ENCODE measurements at regions not wholly inside any gene's neighbourhood (a gene's known extent, or its start where the extent isn't known, plus 50 kb on each side); places are given as distances from the start of the nearest gene placed in this dataset.

DNA sequence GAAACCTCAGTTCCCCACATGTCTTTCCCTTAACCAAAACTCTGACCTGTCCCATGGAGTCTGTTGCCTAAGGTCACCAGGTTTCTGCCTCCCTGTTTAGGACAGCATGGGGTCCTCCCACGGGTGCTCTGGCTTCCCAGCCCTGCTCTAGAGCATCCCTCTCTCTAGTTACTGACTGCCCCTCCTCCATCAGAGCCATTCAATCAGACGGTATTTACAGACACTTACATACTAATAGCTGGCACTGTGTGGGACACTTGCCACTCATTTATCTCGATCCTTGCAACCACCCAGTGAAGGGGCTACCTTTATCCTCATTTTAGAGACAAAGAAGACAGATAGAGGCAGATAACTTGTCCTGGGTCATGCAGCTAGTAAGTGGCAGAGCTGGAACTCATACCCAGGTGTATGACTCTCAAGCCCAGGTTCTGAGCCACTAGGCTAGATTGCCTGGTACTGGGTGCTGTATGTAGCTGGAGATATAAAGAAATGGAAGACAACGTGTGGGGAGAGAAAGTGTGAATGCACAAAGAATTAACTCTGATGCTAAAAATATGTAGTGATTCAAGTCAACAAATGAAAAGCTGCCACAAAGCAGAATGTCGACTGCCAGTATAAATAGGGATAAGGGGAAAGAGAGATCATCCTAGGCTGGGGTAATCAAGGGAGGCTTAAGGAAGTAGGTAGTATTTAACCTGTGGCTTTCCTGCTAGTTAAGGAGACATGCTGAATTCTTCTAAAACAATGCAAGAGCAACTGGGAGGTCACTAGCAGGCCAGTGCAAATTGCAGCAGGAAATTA, 52.5 kb upstream of the PDE8B start:
- DNase-seq (ENCODE audit: low read depth), result peak; percentile 45
- TF ChIP-seq, protein P1, sequence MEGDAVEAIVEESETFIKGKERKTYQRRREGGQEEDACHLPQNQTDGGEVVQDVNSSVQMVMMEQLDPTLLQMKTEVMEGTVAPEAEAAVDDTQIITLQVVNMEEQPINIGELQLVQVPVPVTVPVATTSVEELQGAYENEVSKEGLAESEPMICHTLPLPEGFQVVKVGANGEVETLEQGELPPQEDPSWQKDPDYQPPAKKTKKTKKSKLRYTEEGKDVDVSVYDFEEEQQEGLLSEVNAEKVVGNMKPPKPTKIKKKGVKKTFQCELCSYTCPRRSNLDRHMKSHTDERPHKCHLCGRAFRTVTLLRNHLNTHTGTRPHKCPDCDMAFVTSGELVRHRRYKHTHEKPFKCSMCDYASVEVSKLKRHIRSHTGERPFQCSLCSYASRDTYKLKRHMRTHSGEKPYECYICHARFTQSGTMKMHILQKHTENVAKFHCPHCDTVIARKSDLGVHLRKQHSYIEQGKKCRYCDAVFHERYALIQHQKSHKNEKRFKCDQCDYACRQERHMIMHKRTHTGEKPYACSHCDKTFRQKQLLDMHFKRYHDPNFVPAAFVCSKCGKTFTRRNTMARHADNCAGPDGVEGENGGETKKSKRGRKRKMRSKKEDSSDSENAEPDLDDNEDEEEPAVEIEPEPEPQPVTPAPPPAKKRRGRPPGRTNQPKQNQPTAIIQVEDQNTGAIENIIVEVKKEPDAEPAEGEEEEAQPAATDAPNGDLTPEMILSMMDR (conservative IDR thresholded peaks at IDR 0.05; ENCODE audit: low read depth, low read length), result no peak

DNA sequence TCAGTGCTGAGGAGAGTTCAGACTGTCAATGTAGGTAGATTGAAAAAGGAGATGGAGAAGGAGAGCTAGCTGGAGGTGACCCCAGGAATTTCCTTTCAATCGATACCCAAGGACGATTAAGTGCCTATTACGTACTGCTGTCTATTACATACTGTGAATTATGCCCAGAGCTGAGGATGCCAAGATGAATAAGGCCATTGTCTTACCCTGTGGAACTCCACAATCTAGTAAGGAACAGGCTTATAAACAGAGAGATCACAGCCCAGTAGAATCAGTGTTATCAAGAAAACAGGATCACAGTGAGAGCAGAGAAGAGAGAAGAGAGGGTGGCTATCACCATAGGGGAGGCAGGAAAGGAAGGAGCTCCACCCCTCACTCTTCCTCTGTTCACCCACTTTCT, 54.1 kb upstream of the PDE8B start:
- DNase-seq (ENCODE audit: low read depth), result no peak
- TF ChIP-seq, protein P1 (conservative IDR thresholded peaks at IDR 0.05; ENCODE audit: low read depth, low read length), result no peak
- no peak overlapping the region for H3K4me3 ChIP-seq (ENCODE audit: low read length)

More for the DNA sequence above, 52.5 kb upstream of the PDE8B start:
- no peak overlapping the region for H3K4me3 ChIP-seq (ENCODE audit: low read length)

DNA sequence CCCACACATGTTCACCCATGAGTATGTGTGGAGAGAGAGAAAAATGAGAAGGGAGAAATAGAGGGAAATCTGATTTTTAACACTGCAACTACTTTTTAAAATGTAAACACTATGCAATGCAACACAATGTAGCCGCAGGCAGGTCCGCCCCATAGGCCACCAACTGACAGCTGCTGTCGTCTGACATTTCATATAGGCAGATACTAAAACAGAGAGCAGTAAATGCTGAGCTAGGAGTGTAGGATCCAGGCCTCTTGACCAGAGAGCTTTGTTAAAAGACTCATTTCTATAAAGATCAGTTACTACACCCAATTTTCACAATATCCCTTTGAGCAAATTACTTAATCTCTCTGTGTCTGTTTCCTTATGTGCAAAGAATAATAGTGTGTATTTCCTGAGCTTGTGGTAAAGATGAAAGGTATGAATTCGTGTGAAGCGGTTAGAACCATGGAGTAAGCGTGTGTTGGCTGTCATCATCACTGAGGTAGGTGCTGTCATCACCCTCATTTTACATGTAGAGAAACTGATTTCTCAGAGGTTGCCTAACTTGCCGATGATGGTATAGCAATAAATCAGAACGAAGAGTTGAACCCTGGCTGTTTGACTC, 55.2 kb upstream of the PDE8B start:
- no peak overlapping the region for H3K4me3 ChIP-seq (ENCODE audit: low read length)
- TF ChIP-seq, protein P1 (conservative IDR thresholded peaks at IDR 0.05; ENCODE audit: low read depth, low read length), result no peak
- DNase-seq (ENCODE audit: low read depth), result no peak

DNA sequence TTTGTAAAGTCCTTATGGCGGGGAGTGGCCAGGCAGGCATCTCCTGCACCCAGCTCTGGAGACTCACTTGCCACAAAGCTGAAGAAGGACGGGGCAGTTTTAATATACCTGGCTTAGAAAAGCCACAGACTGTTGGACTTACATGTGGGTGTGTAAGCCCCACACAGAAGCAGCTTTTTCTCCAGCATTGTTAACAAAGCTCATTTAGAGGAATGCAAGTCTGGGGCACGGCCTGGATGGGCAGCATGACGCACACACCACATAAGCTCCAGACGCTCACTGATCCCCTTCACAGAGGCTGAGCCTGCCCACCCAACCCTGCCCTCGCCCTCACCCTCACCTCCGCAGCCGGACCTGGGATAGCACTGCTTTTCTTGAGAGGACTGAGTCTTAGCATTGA, 58.0 kb upstream of the PDE8B start:
- no peak overlapping the region for H3K4me3 ChIP-seq (ENCODE audit: low read length)
- DNase-seq (ENCODE audit: low read depth), result peak; percentile 98
- TF ChIP-seq, protein P1 (conservative IDR thresholded peaks at IDR 0.05; ENCODE audit: low read depth, low read length), result no peak

DNA sequence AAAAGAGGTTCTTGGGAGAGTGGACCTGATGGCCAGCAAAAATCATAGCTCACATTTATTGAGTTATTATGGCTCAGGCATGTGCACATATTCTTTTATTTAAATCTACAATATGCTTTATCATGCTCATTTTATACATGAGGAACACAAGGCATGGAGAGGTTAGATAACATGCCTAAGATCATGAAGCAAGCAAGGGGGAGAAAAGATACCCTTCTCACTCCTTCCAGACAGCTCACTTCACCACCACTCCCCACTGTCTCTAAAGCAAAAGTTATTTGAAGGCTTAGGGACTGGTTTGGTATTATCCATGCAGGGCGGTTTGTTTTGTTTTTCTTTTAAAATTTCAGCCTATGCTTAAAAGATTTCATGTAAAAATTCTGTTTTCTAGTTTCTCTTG, 59.0 kb upstream of the PDE8B start:
- no peak overlapping the region for H3K4me3 ChIP-seq (ENCODE audit: low read length)
- TF ChIP-seq, protein P1 (conservative IDR thresholded peaks at IDR 0.05; ENCODE audit: low read depth, low read length), result no peak
- DNase-seq (ENCODE audit: low read depth), result no peak

DNA sequence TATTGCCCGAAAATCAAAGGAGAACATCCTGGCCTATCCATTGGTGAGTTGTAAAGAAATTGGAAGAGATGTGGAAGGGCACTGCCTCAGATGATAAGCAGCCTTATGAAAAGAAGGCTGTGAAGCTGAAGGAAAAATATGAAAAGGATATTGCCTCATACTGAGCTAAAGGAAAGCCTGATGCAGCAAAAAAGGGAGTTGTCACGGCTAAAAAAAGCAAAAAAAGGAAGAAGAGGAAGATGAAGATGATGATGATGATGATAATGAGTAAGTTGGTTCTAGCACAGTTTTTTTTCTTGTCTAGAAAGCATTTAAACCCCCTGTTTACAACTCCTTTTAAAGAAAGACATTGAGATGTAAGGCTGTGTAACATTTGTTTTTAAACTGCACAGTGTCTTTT, 59.8 kb upstream of the ZBED3 start:
- TF ChIP-seq, protein P1 (conservative IDR thresholded peaks at IDR 0.05; ENCODE audit: low read depth, low read length), result no peak
- DNase-seq (ENCODE audit: low read depth), result no peak
- no peak overlapping the region for H3K4me3 ChIP-seq (ENCODE audit: low read length)

DNA sequence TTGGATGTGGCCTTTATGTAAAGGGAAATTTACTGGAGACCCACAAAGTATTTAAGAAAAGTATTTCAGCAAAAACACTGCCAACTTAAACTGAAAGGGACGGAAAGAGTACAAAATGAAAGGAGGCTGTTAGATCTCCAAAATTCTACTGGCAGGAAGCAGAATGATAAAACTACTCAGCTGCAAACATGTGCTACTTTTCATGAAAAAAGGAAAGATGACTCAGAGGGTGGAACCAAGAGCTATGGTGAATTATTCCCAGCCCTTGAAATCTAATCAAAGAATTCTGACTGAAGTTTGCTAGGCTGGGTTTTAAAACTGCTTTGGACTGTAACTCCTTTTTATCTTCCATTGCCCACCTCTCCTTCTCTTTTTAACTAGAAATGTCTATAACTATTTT, 58.6 kb upstream of the ZBED3 start:
- TF ChIP-seq, protein P1 (conservative IDR thresholded peaks at IDR 0.05; ENCODE audit: low read depth, low read length), result no peak
- H3K4me3 ChIP-seq (ENCODE audit: low read length), result no peak overlapping the region
- no peak for DNase-seq (ENCODE audit: low read depth)
